Thymus (tissue), 11 donors: ENCODE measurements at regions not wholly inside any gene's neighbourhood (a gene's known extent, or its start where the extent isn't known, plus 50 kb on each side); places are given as distances from the start of the nearest gene placed in this dataset.

ENCODE experiments used
- DNase-seq, 9 donors: peaks; one replicate each; pipeline ENCODE4 v3.0.0-alpha.2; 2013; ENCODE audit warnings: low spot score in 9 of 9, low read depth in 6 of 9, missing footprints in 1 of 9
- H3K27ac ChIP-seq, 2 donors: one replicate each; pipeline ENCODE4 v1.5.1; 2013; ENCODE audit warnings: control low read depth in 1 of 2, low read depth in 1 of 2, low read length in 1 of 2, mild to moderate bottlenecking in 1 of 2, moderate library complexity in 1 of 2
- H3K27me3 ChIP-seq, 2 donors: one replicate each; pipeline ENCODE4 v1.5.1; 2013; ENCODE audit warnings: low read length in 1 of 2; ENCODE audit not compliant: control insufficient read depth in 2 of 2, insufficient read depth in 1 of 2
- H3K36me3 ChIP-seq, 2 donors: one replicate each; pipeline ENCODE4 v1.5.1; 2013; ENCODE audit warnings: low read length in 1 of 2, mild to moderate bottlenecking in 1 of 2, moderate library complexity in 1 of 2; ENCODE audit not compliant: control insufficient read depth in 2 of 2, insufficient read depth in 2 of 2
- H3K4me1 ChIP-seq, 2 donors: one replicate each; pipeline ENCODE4 v1.5.1; 2013; ENCODE audit warnings: low read length in 2 of 2; ENCODE audit not compliant: control insufficient read depth in 2 of 2, insufficient read depth in 2 of 2
- H3K4me3 ChIP-seq, 2 donors: one replicate each; pipeline ENCODE4 v1.5.1; 2013; ENCODE audit warnings: low read length in 2 of 2, control low read depth in 1 of 2, mild to moderate bottlenecking in 1 of 2
- H3K9me3 ChIP-seq, 2 donors: one replicate each; pipeline ENCODE4 v1.5.1; 2013; ENCODE audit warnings: low read length in 1 of 2, mild to moderate bottlenecking in 1 of 2; ENCODE audit not compliant: control insufficient read depth in 2 of 2, insufficient read depth in 1 of 2
- WGBS: extraction: QIAGEN DNeasy Blood & Tissue Kit; methylation state at CpG from one replicate; pipeline ENCODE4 v1.1.7; 2013; 5-methylcytosine and 5-hydroxymethylcytosine counted together
- donor health status: healthy.

DNA sequence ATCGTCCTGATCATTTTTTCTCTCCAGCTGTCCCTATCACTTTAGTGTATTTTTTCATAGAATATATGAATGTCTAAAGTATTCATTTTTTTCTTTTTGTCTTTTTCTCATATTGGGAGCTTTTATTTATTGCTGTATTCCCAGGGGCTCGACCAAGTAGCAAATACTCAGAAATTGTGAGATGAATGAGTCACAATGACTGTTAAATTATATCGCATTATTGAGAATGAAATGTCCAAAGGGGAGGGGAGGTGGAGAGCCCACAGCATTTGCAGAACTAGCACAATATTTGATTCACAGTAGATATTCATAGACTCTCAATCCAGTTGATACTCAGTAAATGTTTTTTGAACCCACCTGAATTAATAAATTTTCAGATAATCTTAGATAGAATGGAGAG lies 543.6 kb upstream of the FAM241A start:
- DNase-seq = no peak
- 83% methylated on average over 3 of the region's 3 CpGs for WGBS
- no peak overlapping the region for H3K27ac ChIP-seq

DNA sequence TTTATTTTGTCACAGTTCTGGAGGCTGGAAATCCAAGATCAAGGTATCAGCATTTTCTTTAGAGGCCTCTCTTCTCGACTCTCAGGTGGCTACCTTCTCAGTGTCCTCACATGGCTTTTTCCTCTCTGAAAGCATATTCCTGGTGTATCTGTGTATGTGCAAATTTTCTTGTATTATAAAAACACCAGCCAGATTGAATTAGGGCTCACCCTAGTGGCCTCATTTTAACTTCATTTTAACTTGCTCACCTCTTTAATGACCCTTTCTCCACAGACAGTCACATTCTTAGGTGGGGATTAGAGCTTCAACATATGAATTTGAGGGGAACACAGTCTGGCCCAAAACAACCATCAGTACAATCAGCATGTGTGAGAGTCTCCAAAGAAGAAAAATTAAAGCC lies 542.4 kb upstream of the FAM241A start:
- no peaks in the 10 kb centered on the region for H3K9me3 ChIP-seq
- H3K4me3 ChIP-seq = no peak overlapping the region
- WGBS = 74% methylated on average over 1 of the region's 1 CpG
- H3K27me3 ChIP-seq = no peaks in the 10 kb centered on the region
- H3K4me1 ChIP-seq = no peaks in the 10 kb centered on the region
- DNase-seq = no peak
- H3K36me3 ChIP-seq = no peaks in the 10 kb centered on the region
- H3K27ac ChIP-seq = no peak overlapping the region

More for the DNA sequence above, 543.6 kb upstream of the FAM241A start:
- no peaks in the 10 kb centered on the region for H3K27me3 ChIP-seq
- H3K4me3 ChIP-seq = no peak overlapping the region
- no peaks in the 10 kb centered on the region for H3K9me3 ChIP-seq
- H3K4me1 ChIP-seq = no peaks in the 10 kb centered on the region
- H3K36me3 ChIP-seq = no peaks in the 10 kb centered on the region

DNA sequence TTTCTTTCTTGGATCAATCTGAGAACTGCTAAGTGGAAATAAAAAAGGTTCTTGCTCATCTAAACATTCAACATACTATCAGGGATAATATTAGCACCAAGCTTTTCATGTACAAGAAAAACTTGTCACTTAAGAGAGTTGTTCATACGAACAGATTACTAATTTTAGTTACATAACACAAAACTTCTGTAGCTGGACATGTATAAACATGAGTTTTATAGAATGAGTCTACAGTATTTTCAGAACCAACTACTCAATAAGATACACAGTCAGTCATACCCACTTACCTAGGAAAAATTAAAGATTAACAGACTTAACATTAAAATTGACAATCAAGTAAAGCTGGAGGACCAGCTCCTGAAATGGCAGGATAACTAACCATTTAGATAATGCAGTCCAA lies 540.1 kb upstream of the FAM241A start:
- no peaks in the 10 kb centered on the region for H3K9me3 ChIP-seq
- H3K4me1 ChIP-seq = no peaks in the 10 kb centered on the region
- H3K36me3 ChIP-seq = no peaks in the 10 kb centered on the region
- no peak overlapping the region for H3K27ac ChIP-seq
- no peaks in the 10 kb centered on the region for H3K27me3 ChIP-seq
- WGBS = 84% methylated on average over 1 of the region's 1 CpG
- no peak overlapping the region for H3K4me3 ChIP-seq
- DNase-seq = no peak

DNA sequence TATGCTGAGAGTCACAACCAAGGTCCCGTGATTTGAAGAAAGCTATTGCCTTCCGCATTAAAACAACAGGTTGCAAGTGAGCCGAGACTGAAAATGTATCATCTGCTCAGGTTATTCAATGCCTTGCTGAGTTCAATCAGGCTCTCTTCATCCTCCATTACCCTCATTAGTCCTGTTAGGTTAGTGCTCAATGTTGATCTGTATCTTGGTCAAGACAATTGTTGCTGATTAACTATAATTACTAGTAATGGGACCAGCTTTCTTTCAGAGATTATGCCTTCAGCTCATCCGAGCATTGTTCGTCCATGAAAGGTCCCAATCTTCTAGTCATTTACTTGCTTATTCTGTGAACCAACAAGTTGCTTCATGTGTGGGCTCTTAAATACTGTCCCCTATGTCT lies 534.6 kb upstream of the FAM241A start:
- Histone ChIP-seq H3K4me1 (no peaks in the 10 kb centered on the region), H3K36me3 (no peaks in the 10 kb centered on the region), H3K9me3 (no peaks in the 10 kb centered on the region), H3K4me3 (no peak overlapping the region), H3K27me3 (no peaks in the 10 kb centered on the region), H3K27ac (no peak overlapping the region)
- DNase-seq = no peak
- 90% methylated on average over 5 of the region's 5 CpGs for WGBS

DNA sequence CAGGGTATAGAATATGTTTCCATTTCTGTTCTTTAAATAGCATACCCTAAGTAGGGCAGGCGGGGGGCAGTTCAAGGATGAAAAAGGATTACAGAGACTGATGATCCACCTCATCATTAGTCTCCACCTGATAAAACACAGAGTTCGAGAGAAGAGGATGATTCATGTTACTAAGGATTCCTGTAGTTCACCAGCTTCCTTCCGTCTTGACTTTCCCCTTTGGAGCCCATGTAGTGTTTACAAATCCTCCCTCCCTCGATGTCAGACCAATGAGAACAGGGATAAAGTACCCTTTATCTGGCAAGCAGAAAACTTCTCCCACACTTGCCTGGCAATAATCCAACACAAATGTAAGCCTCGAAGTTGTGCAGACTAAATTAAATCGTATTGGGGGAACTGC lies 526.3 kb upstream of the FAM241A start:
- no peaks in the 10 kb centered on the region for H3K9me3 ChIP-seq
- no peaks in the 10 kb centered on the region for H3K27me3 ChIP-seq
- H3K36me3 ChIP-seq = no peaks in the 10 kb centered on the region
- H3K4me1 ChIP-seq = no peaks in the 10 kb centered on the region
- DNase-seq = no peak
- H3K27ac ChIP-seq = no peak overlapping the region
- H3K4me3 ChIP-seq = no peak overlapping the region
- 83% methylated on average over 6 of the region's 6 CpGs for WGBS

DNA sequence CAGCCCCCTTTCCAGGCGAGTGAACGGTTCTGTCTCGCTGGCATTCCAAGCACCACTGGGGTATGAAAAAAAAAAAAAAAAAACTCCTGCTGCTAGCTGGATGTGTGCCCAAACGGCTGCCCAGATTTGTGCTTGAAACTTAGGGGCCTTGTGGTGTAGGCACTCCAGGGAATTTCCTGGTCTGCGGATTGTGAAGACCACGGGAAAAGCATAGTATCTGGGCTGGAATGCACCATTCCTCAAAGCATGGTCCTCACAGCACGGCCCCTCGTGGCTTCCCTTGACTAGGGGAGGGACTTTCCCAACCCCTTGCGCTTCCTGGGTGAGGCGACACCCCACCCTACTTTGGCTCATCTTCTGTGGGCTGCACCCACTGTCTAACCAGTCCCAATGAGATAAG lies 516.8 kb upstream of the FAM241A start:
- Histone ChIP-seq H3K4me3 (no peak overlapping the region), H3K9me3 (no peaks in the 10 kb centered on the region), H3K4me1 (no peaks in the 10 kb centered on the region), H3K27me3 (no peaks in the 10 kb centered on the region), H3K36me3 (no peaks in the 10 kb centered on the region), H3K27ac (no peak overlapping the region)
- DNase-seq = no peak
- WGBS = 81% methylated on average over 10 of the region's 10 CpGs

DNA sequence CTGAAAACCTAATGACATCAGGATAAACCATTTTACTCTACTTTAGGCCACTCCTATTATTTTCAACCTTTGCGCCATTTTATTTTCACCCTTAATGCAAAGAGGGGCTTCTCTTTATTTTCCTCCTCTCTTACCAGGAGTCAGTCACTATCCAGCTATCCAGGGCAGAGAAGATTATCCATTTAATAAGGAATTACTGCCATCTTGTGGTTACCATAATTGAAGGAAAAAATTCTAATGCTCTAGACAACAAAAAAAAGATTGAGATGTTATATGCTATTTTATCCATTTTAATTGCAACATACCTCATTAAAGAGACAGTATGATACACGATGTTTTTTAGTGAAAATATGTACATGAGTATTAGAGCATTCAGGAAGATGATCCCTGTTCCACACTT lies 514.5 kb upstream of the FAM241A start:
- no peak overlapping the region for H3K27ac ChIP-seq
- no peak for DNase-seq
- no peaks in the 10 kb centered on the region for H3K9me3 ChIP-seq
- no peaks in the 10 kb centered on the region for H3K27me3 ChIP-seq
- H3K36me3 ChIP-seq = no peaks in the 10 kb centered on the region
- no peak overlapping the region for H3K4me3 ChIP-seq
- 73% methylated on average over 2 of the region's 2 CpGs for WGBS
- no peaks in the 10 kb centered on the region for H3K4me1 ChIP-seq

DNA sequence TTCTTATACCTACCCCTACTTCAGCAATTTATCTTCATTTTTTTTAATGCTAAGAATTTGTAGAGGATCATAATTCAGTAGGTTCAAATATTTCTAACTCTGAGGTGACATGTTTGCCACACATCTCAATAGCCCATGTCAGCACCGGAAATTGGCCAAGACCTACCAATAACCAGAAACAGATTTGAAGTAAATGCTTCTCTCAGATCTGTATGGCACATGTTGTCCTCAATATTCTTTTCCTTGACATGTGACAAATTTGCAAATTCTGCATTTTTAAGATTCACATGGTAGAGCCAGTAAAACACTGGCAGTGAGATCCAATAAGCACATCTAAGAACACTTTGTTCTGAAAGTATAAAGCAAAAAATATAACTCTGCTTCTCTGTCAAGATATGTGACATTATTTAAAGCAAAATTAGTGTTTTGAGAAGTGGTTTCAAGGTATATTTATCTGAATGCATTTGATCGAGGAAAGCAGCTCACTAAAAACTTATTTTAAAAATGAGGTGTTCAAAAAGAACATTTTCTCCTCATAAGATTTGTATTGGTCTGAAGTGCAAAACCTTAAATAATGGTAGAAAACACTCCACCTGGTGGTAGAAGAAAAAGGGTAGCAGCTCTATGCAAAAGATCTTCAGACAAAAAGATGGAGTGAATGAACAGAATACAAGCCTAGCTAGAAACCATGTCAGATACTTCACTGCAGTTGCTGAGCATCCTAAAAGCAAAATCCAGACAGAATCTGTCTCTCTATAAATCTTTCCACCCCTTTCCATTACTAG lies 513.8 kb upstream of the FAM241A start:
- Histone ChIP-seq H3K27ac (no peak overlapping the region), H3K27me3 (no peaks in the 10 kb centered on the region), H3K9me3 (no peaks in the 10 kb centered on the region), H3K4me3 (no peak overlapping the region), H3K36me3 (no peaks in the 10 kb centered on the region), H3K4me1 (no peaks in the 10 kb centered on the region)
- DNase-seq = peak in 1 of 9 donors; percentile 15
- WGBS = 83% methylated on average over 2 of the region's 2 CpGs

DNA sequence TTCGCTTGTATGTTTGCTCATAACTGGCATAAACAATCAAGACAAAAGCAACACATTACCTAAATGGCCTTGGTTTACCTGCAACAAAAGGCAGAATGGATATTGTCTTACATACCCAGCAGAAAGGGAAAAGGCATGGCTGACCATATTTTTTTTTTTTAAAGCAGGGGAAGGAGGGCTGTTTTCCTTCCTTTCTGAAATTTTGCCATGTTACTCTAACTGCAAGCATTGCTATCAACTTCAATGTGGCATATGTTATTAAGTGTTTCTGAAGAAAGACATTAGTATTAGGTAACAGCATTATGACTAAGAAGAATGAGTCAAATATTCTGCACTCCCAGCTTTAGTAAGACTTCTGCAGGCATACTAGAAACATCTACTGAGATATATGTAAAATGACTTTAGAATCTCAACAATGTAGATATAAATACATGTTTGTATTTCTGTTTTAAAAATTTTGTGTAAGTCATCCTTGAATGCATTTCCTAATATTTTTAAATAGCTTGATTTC lies 512.6 kb upstream of the FAM241A start:
- no peak overlapping the region for H3K4me3 ChIP-seq
- WGBS = 97% methylated on average over 1 of the region's 1 CpG
- no peak for DNase-seq
- no peaks in the 10 kb centered on the region for H3K9me3 ChIP-seq
- H3K36me3 ChIP-seq = no peaks in the 10 kb centered on the region
- no peak overlapping the region for H3K27ac ChIP-seq
- H3K27me3 ChIP-seq = no peaks in the 10 kb centered on the region
- no peaks in the 10 kb centered on the region for H3K4me1 ChIP-seq
